A673 (cell line): ENCODE measurements at regions not wholly inside any gene's neighbourhood (a gene's known extent, or its start where the extent isn't known, plus 50 kb on each side); places are given as distances from the start of the nearest gene placed in this dataset.

Source experiments
- EZH2 ChIP-seq: fragments of 200-600 bp; sonication (generic); IDR thresholded peaks from 2 replicates; pipeline ENCODE4 v1.6.1; 2017; ENCODE audit warnings: borderline replicate concordance, low read depth, mild to moderate bottlenecking, mixed read lengths, antibody characterized with exemption, low read length; ENCODE audit not compliant: poor library complexity, severe bottlenecking
- TF ChIP-seq, protein P1 (sequence below): fragments of 300-800, 200-600 bp; sonication (generic); conservative IDR thresholded peaks from 2 replicates; pipeline ENCODE4 v1.5.1; 2017; ENCODE audit warnings: low read depth, mild to moderate bottlenecking, antibody characterized with exemption, low read length, moderate library complexity, mixed read lengths

DNA sequence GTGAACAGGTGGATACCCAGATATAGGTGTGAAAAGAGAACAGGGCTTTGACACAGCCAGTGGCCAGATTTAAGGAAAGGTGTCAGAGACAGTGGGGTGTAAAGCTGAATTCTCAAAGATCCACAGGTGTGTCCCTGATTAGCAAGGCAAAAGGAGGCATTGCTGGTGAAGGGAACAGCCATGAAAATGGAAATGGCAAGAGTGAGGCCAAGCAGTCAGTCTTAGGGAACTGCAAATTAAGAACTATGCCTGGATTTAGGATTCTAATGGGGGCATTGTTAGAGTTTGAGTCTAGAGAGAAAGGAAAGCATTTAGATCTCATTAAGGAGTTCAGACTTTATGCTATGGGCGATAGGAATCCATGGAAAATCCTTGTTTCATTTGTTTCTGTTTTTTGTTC lies 789.2 kb downstream of the MAFB start:
- TF ChIP-seq, protein P1, sequence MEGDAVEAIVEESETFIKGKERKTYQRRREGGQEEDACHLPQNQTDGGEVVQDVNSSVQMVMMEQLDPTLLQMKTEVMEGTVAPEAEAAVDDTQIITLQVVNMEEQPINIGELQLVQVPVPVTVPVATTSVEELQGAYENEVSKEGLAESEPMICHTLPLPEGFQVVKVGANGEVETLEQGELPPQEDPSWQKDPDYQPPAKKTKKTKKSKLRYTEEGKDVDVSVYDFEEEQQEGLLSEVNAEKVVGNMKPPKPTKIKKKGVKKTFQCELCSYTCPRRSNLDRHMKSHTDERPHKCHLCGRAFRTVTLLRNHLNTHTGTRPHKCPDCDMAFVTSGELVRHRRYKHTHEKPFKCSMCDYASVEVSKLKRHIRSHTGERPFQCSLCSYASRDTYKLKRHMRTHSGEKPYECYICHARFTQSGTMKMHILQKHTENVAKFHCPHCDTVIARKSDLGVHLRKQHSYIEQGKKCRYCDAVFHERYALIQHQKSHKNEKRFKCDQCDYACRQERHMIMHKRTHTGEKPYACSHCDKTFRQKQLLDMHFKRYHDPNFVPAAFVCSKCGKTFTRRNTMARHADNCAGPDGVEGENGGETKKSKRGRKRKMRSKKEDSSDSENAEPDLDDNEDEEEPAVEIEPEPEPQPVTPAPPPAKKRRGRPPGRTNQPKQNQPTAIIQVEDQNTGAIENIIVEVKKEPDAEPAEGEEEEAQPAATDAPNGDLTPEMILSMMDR, result no peak
- no peak for TF ChIP-seq EZH2
